ENCODE measurements at regions not wholly inside any gene's neighbourhood (a gene's known extent, or its start where the extent isn't known, plus 50 kb on each side); places are given as distances from the start of the nearest gene placed in this dataset.

GRCh38 chr15:69628256-69629093 is 175.9 kb downstream of the RPLP1 start:
- no peak for DNase-seq

- DNase-seq: no peak
Observed at GRCh38 chr15:69629631-69630161, 177.1 kb downstream of the RPLP1 start.

GRCh38 chr15:69631005-69631404 is 178.4 kb downstream of the RPLP1 start:
- DNase-seq: no peak

GRCh38 chr15:69631978-69632377 is 179.4 kb downstream of the RPLP1 start:
- DNase-seq: no peak

GRCh38 chr15:69634860-69635259 is 182.2 kb downstream of the RPLP1 start:
- DNase-seq: no peak

GRCh38 chr15:69636169-69636915 is 183.7 kb downstream of the RPLP1 start:
- no peak for DNase-seq

- no peak for DNase-seq
Observed at GRCh38 chr15:69637818-69638217, 185.2 kb downstream of the RPLP1 start.

- no peak for DNase-seq
Observed at GRCh38 chr15:69643476-69643875, 190.9 kb downstream of the RPLP1 start.

GRCh38 chr15:69643971-69644370 is 191.4 kb downstream of the RPLP1 start:
- DNase-seq: no peak

GRCh38 chr15:69644876-69645275 is 192.3 kb downstream of the RPLP1 start:
- DNase-seq: no peak

GRCh38 chr15:69647142-69647513 is 194.5 kb downstream of the RPLP1 start:
- no peak for DNase-seq

- DNase-seq: no peak
Observed at GRCh38 chr15:69648212-69648611, 195.6 kb downstream of the RPLP1 start.

GRCh38 chr15:69648775-69649735 is 196.4 kb downstream of the RPLP1 start:
- no peak for DNase-seq

- DNase-seq: no peak
Observed at GRCh38 chr15:69652293-69652692, 199.7 kb downstream of the RPLP1 start.

- DNase-seq: no peak
Observed at GRCh38 chr15:69652751-69653305, 200.2 kb downstream of the RPLP1 start.

GRCh38 chr15:69653306-69653705 is 200.7 kb downstream of the RPLP1 start:
- DNase-seq: no peak

- no peak for DNase-seq
Observed at GRCh38 chr15:69653846-69654245, 201.2 kb downstream of the RPLP1 start.

GRCh38 chr15:69656271-69657030 is 203.8 kb downstream of the RPLP1 start:
- no peak for DNase-seq

GRCh38 chr15:69657626-69658025 is 205.0 kb downstream of the RPLP1 start:
- DNase-seq: no peak

GRCh38 chr15:69658411-69658945 is 205.9 kb downstream of the RPLP1 start:
- DNase-seq: no peak

- no peak for DNase-seq
Observed at GRCh38 chr15:69659454-69660050, 206.9 kb downstream of the RPLP1 start.

Measured in HCEC 1CT (cell line).